ENCODE measurements at regions not wholly inside any gene's neighbourhood (a gene's known extent, or its start where the extent isn't known, plus 50 kb on each side); places are given as distances from the start of the nearest gene placed in this dataset.
A peak's percentile ranks its signal among the peaks of the same experiment; 100 is the strongest.

- H3K9me3 ChIP-seq: no peaks in the 10 kb centered on the region
- no peaks in the 10 kb centered on the region for H3K4me1 ChIP-seq
- intact Hi-C loops (cut with DNase I): no loop called here
- no peak for DNase-seq
- TF ChIP-seq CTCF (IDR thresholded peaks at IDR 0.05): no peak
- no peak overlapping the region for H3K27ac ChIP-seq
- no peak overlapping the region for H3K4me3 ChIP-seq
- no peaks in the 10 kb centered on the region for H3K27me3 ChIP-seq
- ATAC-seq: no peak
- no peaks in the 10 kb centered on the region for H3K36me3 ChIP-seq
These were observed 1149.6 kb downstream of the IGSF11 start for GRCh38 chr3:117885011-117885441.

- Histone ChIP-seq H3K4me3 (no peak overlapping the region), H3K27ac (no peak overlapping the region), H3K27me3 (no peaks in the 10 kb centered on the region), H3K9me3 (no peaks in the 10 kb centered on the region), H3K4me1 (no peaks in the 10 kb centered on the region), H3K36me3 (no peaks in the 10 kb centered on the region)
- intact Hi-C loops (cut with DNase I): no loop called here
- ATAC-seq (no peak), DNase-seq (no peak)
- TF ChIP-seq CTCF (IDR thresholded peaks at IDR 0.05): no peak
These were observed 1148.5 kb downstream of the IGSF11 start for GRCh38 chr3:117886147-117886546.

- DNase-seq (no peak), ATAC-seq (no peak)
- intact Hi-C loops (cut with DNase I): no loop called here
- Histone ChIP-seq H3K27ac (no peak overlapping the region), H3K4me3 (no peak overlapping the region), H3K9me3 (no peaks in the 10 kb centered on the region), H3K36me3 (no peaks in the 10 kb centered on the region), H3K4me1 (no peaks in the 10 kb centered on the region), H3K27me3 (no peaks in the 10 kb centered on the region)
- TF ChIP-seq CTCF (IDR thresholded peaks at IDR 0.05): no peak
These were observed 1147.6 kb downstream of the IGSF11 start for GRCh38 chr3:117887031-117887430.

GRCh38 chr3:117887901-117888300 lies 1146.7 kb downstream of the IGSF11 start:
- no peaks in the 10 kb centered on the region for H3K9me3 ChIP-seq
- H3K27ac ChIP-seq: no peak overlapping the region
- H3K27me3 ChIP-seq: no peaks in the 10 kb centered on the region
- no peak overlapping the region for H3K4me3 ChIP-seq
- intact Hi-C loops (cut with DNase I): no loop called here
- DNase-seq: no peak
- no peak for TF ChIP-seq CTCF (IDR thresholded peaks at IDR 0.05)
- no peaks in the 10 kb centered on the region for H3K36me3 ChIP-seq
- H3K4me1 ChIP-seq: no peaks in the 10 kb centered on the region
- ATAC-seq: no peak

GRCh38 chr3:117892431-117892841 lies 1142.2 kb downstream of the IGSF11 start:
- no peak for TF ChIP-seq CTCF (IDR thresholded peaks at IDR 0.05)
- no peaks in the 10 kb centered on the region for H3K36me3 ChIP-seq
- intact Hi-C loops (cut with DNase I): no loop called here
- ATAC-seq (peak; percentile 65), DNase-seq (no peak)
- H3K4me3 ChIP-seq: no peak overlapping the region
- H3K9me3 ChIP-seq: peaks cover 0 to 5% of the 10 kb centered on the region in 2 donors
- H3K27me3 ChIP-seq: no peaks in the 10 kb centered on the region
- peak overlapping the region in 1 of 2 donors; percentile 8 for H3K27ac ChIP-seq
- no peaks in the 10 kb centered on the region for H3K4me1 ChIP-seq
